ENCODE measurements at regions not wholly inside any gene's neighbourhood (a gene's known extent, or its start where the extent isn't known, plus 50 kb on each side); places are given as distances from the start of the nearest gene placed in this dataset.

- no peaks in the 10 kb centered on the region for H3K36me3 ChIP-seq (ENCODE audit: control insufficient read depth in 2 of 2, extremely low read depth in 1 of 2, insufficient read depth in 2 of 2, low read length in 2 of 2)
- no peaks in the 10 kb centered on the region for H3K9me1 ChIP-seq (replicated peaks; ENCODE audit: control insufficient read depth, extremely low read depth, insufficient read depth, low read length)
- DNase-seq (ENCODE audit: low read depth, low spot score) (no peak), FAIRE-seq (no peak)
- H4K20me1 ChIP-seq (replicated peaks; ENCODE audit: control insufficient read depth, extremely low read depth, insufficient read depth, low read length), result no peaks in the 10 kb centered on the region
- H3K9me3 ChIP-seq (replicated peaks; ENCODE audit: control insufficient read depth, insufficient read depth, low read length), result no peaks in the 10 kb centered on the region
- H2AFZ ChIP-seq (ENCODE audit: low read depth, low read length), result no peak overlapping the region
- dilution Hi-C loops (cut with MboI; ENCODE audit: extremely low pct_ligation_motif_present, low sequenced_read_pairs) (no loop called here), intact Hi-C loops (cut with micrococcal nuclease) (no loop called here)
- no peaks in the 10 kb centered on the region for H3K4me1 ChIP-seq (ENCODE audit: control insufficient read depth, extremely low read depth, insufficient read depth, low read length)
- H3K4me2 ChIP-seq (ENCODE audit: insufficient read depth, low read length), result no peak overlapping the region
- H3K27ac ChIP-seq (ENCODE audit: insufficient read depth, low read depth, low read length), result no peak overlapping the region
- no peak overlapping the region for H3K9ac ChIP-seq (replicated peaks; ENCODE audit: extremely low read depth, insufficient read depth, low read length)
- peaks cover 4 to 16% of the 10 kb centered on the region in 2 experiments for H3K27me3 ChIP-seq (ENCODE audit: control insufficient read depth in 2 of 2, insufficient read depth in 2 of 2, low read length in 2 of 2)
- H3K4me3 ChIP-seq (replicated peaks in 1 of 3; ENCODE audit: insufficient read depth in 1 of 3, low read depth in 1 of 3, low read length in 3 of 3), result no peak overlapping the region
- ChIA-PET CTCF (no interaction called here), POLR2A (no interaction called here)
- no peaks in the 10 kb centered on the region for H3K79me2 ChIP-seq (ENCODE audit: control insufficient read depth, insufficient read depth, low read length)
- TF ChIP-seq FOS (IDR thresholded peaks at IDR 0.05; ENCODE audit: borderline replicate concordance, insufficient read depth, low read length), result no peak
- TF ChIP-seq GATA2 (IDR thresholded peaks at IDR 0.05; ENCODE audit: insufficient read depth, insufficient read length, low read depth, low read length), result no peak
- no TSS peak for BruUV-seq (replicated peaks)
Observed at GRCh38 chr7:27312820-27313219, 70.2 kb downstream of the EVX1 start.

- dilution Hi-C loops (cut with MboI; ENCODE audit: extremely low pct_ligation_motif_present, low sequenced_read_pairs), result no loop called here
- Histone ChIP-seq H3K9ac (replicated peaks; ENCODE audit: extremely low read depth, insufficient read depth, low read length) (no peak overlapping the region), H3K9me3 (replicated peaks; ENCODE audit: control insufficient read depth, insufficient read depth, low read length) (no peaks in the 10 kb centered on the region), H3K27me3 (ENCODE audit: control insufficient read depth in 2 of 2, insufficient read depth in 2 of 2, low read length in 2 of 2) (peaks cover 4 to 16% of the 10 kb centered on the region in 2 experiments), H4K20me1 (replicated peaks; ENCODE audit: control insufficient read depth, extremely low read depth, insufficient read depth, low read length) (no peaks in the 10 kb centered on the region), H3K36me3 (ENCODE audit: control insufficient read depth in 2 of 2, extremely low read depth in 1 of 2, insufficient read depth in 2 of 2, low read length in 2 of 2) (no peaks in the 10 kb centered on the region), H3K79me2 (ENCODE audit: control insufficient read depth, insufficient read depth, low read length) (no peaks in the 10 kb centered on the region), H3K4me3 (replicated peaks in 1 of 3; ENCODE audit: insufficient read depth in 1 of 3, low read depth in 1 of 3, low read length in 3 of 3) (no peak overlapping the region), H2AFZ (ENCODE audit: low read depth, low read length) (no peak overlapping the region), H3K27ac (ENCODE audit: insufficient read depth, low read depth, low read length) (no peak overlapping the region), H3K9me1 (replicated peaks; ENCODE audit: control insufficient read depth, extremely low read depth, insufficient read depth, low read length) (no peaks in the 10 kb centered on the region), H3K4me1 (ENCODE audit: control insufficient read depth, extremely low read depth, insufficient read depth, low read length) (no peaks in the 10 kb centered on the region), H3K4me2 (ENCODE audit: insufficient read depth, low read length) (no peak overlapping the region)
- TF ChIP-seq POLR2A (IDR thresholded peaks at IDR 0.05; ENCODE audit: low read depth, low read length), result no peak
- POLR2A ChIA-PET, result no interaction called here
- intact Hi-C loops (cut with micrococcal nuclease), result no loop called here
- BruUV-seq (replicated peaks), result no TSS peak
- CTCF ChIA-PET, result interaction anchor here (1.9 kb wide), 1 partner anchor 13 kb away, joined by 7 read pairs; no protein-coding TSS in a partner anchor
- FAIRE-seq (no peak), DNase-seq (ENCODE audit: low read depth, low spot score) (no peak)
Observed at GRCh38 chr7:27314111-27314510, 71.5 kb downstream of the EVX1 start.
